ENCODE measurements at regions not wholly inside any gene's neighbourhood (a gene's known extent, or its start where the extent isn't known, plus 50 kb on each side); places are given as distances from the start of the nearest gene placed in this dataset.
"Not testable (repeated sequence)": the region's sequence is repeated elsewhere in the genome, so short reads cannot be mapped to it uniquely, and the experiment has no call there.

DNA sequence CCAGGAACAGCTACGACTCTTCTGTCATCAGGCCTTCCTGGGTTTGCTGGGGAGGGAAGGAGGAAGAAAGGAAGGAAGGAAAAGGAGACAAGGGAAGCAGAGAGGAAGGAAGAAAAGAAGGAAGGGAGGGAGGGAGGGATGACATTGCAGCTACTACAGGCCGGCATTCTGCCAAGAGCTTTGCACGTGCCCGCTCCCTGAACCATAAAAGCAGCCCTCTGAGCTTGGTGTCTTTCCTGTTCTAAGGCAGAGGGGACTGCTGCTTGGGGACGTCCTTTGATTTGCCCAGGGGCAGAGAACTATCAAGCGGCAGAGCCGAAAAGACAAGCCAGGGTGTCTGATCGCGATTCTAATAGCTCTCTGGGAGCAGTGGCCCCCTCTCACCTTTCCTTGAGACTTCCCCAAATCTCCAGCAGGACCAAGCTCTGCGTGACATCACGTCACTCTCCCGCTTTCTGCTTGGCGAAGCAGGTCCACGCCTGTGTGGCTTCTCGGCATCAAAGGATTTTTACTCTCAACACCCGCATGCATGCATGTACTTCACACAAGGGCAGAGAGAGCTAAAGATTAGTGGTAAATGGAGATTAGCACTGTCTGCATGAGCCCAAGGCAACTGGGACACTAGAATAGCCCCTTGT, 167.8 kb upstream of the AUTS2 start:
- no peak for DNase-seq

DNA sequence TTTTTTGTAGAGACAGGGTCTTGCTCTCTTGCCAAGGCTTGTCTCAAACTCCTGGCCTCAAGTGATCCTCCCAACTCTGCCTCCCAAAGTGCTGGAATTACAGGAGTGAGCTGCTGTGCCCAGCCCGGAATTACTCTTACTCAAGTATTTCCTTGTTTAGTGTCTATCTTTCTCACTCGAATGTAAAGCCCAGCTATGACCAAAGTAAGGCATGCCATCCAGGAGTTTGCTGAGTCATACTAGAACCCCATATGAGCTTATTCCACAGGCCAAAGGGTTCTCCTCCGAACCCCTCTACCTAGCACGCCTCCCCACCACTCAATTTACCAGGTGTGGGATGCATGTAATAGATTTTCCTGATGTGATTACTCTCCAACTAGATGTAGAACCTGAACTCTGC, 166.6 kb upstream of the AUTS2 start:
- DNase-seq = no peak

DNA sequence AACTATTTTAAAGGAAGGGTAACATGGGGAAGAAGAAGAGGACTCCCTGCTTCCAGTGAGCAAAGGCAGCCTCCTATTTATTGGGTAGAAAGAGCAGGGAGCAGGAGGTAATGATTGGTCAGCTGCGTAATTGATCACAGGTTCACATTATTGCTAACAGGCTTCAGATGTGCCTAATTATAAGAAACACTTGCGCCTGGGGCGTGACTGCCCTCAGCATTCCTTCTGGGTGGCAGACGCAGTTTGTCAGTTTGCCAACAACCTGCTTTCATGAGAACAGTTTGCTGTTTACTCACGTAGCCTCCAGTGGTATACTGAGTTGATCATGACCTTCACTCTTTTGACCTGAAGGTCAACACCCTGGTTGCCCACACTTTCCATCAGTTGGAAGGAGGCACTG, 166.0 kb upstream of the AUTS2 start:
- not testable (repeated sequence) for DNase-seq

DNA sequence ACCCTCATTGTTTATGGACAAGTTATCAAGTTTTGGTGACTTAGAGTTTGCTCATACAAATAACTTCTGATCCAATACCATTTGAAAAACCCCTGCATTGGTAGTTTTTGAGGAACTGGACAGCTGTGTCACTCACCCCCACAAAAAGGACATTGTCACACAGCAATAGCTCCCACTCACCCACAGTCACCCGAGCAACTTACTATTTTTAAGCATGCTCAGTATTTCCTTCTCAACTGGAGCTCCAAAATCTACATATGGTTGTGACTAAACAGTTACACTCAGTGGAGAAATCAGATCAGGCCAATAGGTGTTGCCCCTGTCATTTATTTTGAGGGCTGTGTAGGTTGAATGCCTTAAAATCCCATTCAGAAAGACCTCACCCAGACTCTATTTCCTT, 165.2 kb upstream of the AUTS2 start:
- DNase-seq = no peak

DNA sequence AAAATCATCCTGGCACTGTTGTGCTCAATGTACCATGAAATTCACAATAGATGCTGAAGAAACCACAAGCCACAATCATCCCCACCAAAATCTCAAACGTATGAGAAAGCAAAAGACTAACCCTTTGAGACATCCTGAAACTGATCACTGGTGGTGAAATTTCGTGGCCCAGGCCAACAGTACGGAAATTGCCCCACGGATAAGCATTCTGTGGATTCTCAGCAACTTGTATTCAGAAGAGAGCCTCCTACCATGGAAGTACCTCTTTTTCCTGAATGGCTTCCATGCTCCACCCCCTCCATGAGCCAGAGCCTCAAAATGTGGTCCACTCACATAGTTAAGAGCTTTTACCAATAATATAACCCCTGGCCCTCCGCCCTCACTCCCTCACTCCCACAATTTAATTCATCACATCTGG, 163.9 kb upstream of the AUTS2 start:
- no peak for DNase-seq

DNA sequence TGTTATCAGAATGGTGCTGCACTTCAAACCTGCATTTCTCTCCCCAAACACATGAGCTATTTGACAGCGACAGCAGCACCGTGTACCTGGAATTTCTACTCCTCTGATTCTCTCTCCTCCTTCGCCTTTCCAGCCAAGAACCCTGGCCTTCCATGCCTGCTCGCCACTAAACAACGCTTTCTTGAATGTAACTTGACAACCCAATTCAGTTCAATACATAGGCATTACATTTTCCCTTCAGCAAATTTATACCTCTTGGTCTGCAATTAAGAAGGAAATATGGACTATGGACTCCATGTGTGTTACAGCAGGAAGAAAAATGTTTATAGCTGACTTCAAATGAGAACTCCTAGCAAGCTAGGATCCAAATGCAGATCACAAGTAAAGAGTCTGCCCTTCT, 162.6 kb upstream of the AUTS2 start:
- DNase-seq = no peak

DNA sequence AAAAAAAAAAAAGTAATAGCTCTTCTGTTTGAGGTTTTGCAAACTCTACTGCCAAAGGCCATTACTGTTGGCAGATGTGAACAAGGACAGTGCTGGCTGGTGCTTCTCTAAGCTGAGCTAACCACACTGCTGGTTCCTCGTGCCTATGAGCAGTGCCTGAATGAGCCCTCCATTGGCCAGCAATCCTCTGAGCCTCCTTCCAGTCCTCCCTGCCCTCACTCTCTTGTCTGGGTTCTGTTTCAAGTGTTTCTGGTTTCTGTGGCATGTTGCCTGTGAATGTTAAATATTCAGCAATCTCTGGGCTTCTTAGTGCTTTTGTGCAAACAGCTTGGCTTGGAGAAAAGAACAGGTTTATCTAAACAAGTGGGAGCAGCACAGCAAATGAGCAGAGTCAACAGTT, 161.3 kb upstream of the AUTS2 start:
- no peak for DNase-seq

DNA sequence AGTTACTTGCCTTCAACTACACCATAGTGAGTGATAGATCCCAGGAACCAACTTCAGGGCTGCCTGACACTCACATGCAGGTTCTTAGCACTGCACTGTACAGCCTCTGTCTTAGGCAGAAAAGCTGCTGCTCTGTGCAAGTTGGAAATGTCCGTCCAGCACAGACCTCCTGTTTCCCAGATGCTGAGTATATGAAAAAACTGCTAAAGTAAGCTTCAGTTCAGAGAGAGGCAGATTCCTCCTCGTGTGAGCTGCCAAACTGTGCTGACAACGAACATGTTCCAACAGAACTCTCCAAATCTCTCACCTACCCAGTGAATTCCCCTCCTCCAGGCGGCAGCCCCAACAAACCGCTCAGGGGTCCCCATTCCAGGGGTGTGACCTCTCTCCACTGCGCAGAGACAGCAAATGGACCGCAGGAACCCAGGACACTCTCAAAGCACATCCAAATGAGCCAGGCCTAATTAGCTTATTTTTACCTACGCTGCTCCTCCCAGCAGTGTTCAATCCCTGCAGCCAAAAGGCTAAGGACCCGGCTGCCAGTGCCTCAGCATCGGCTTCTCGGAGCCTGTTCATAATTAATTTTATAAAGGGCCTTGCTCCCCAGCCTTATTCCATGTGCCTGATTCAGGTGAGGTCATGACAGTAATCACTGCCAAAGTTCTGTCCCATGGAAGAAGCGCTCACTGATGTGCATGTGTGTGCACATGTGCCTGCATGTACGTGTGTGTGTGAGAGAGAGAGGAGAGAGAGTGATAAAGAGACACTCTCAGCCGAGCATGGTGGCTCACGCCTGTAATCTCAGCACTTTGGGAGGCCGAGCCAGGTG, 159.5 kb upstream of the AUTS2 start:
- DNase-seq = no peak

DNA sequence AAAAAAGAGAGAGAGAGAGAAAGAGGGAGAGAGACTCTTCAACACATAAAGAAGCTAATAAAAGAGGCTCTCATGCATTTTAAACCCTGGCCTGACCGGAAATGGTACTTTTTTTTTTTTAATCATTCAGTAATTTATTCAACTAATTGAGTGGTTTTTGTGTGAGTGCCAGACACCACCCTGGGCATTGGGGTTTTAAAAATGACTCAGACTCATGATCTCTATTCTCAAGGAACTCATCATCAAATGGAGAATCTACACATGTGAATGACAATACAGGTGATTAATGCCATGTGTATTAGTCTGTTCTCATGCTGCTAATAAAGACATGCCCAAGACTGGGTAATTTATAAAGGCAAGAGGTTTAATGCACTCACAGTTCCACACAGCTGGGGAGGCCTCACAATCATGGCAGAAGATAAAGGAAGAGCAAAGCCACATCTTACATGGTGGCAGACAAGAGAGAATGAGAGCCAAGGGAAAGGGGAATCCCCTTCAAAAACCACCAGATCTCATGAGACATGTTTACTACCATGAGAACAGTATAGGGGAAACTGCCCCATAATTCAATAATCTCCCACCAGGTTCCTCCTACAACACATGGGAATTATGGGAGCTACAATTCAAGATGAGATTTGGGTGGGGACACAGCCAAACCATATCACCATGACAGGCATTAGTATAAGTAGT, 158.5 kb upstream of the AUTS2 start:
- no peak for DNase-seq

DNA sequence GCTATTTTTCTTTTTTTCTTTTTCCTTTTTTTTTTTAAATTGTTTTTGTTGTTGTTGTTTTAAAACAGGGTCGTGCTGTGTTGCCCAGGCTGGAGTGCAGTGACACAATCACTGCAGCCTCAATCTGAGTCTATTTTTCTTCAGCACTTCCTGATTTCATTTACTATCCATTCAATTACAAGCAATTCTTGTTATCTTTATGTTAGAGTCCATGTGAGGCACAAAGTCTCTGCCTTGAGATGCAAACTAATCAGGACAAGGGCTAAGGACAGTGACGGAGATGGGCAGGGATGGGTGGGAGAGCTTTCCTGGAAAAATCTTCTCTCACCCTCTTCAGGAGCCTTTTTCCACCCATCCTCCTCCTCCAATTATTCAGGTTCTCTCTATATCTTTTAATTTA, 157.3 kb upstream of the AUTS2 start:
- no peak for DNase-seq

DNA sequence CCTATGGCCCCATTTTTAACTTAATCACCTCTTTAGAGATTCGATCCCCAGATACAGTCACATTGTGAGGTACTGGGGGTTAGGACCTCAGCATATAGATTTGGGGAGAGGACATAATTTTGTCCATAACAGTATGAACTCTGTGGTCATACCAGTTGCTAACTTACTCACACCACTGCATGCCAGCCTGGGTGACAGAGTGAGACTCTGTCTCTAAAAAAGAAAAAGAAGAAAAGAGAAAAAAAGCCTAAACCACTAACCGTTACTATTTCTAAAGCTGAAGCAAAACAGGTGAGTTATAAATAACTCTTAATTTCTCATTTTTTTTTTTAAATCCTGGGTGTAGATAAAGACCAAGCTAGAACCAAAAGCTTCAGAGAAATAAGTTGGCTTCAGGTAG, 155.1 kb upstream of the AUTS2 start:
- DNase-seq = no peak

DNA sequence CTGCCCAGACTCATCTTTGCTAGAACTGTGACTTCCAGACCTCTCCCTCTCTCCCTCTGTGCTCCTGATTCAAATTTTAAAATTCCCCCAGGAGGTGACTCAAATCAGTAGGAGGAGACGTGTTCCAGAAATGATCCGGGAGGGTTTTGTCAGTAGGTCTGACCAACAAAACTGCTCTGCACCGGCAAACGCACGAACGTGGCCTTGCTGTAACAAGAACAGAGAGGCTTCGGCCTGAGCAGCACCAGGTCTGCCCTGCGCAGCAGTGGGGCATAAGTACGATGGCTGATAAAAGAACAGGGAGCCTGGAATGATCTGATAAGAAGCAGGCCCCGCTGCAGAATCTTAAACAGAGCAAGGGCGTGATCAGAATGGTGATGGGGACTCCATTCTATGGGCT, 152.7 kb upstream of the AUTS2 start:
- no peak for DNase-seq

DNA sequence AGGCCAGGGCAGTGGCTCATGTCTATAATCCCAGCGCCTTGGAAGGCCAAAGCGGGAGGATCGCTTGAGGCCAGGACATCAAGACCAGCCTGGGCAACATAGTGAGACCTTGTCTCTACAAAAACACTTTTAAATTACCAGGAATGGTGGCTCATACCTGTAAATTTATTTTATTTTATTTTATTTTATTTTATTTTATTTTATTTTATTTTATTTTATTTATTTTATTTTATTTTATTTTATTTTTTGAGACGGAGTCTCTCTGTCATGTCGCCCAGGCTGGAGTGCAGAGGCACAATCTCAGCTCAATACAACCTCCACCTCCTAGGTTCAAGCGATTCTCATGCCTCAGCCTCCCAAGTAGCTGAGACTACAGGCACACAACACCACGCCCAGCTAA, 152.1 kb upstream of the AUTS2 start:
- DNase-seq = not testable (repeated sequence)

DNA sequence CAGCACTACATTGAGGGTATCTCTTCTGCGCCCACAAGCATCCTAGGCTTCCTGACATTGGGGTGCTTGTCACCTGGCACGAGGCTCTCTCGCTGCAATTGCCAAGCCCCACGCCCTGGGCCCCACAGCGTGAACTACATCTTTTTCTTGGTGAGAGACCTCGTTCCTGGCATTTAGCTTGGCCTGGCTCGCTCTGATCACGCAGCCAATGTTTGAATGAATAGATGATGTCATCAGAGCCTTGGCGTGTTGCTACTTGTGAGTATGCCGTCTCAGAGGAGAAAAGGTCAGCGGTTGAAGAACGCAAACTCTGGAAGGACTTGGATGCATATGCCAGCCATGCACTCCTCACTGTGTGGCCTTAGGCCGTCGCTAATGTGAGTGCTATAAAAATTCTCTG, 150.2 kb upstream of the AUTS2 start:
- DNase-seq = no peak

DNA sequence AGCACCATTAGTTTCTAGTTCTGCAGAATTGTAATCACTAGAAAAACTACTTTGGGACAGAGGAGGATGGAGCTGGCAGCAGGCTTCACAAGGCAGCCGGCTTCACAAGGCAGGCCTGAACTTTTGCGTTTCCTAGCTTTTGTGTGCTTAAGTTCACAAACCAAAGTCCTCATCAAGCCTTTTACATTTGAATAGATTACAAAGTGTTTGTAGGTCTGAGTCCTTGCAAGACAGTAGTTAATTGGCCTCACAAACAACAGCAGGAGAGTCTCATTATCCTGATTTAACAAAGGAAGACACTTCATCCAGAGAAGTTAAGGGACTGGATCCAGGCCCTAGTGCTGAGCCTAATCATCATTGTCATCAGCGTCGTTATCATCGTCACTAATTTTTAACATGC, 147.8 kb upstream of the AUTS2 start:
- DNase-seq = no peak

DNA sequence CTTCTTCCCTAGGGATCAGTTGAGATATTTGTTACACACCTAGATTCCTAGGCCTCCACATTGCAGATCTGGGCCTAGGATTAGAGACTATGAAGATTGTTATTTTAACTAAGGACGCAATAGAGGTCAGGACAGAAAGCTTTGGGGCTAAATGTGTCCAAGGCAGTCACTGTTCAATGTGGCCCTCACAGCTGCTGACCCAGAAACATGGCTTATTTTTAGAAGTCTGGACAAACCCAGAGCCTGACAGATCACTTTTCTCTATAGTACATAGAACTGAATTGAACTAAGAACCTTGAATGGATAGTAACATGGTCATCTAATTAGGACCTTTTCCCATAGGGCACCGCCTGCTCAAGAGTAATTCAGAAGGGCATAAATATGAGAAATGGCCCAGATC, 146.6 kb upstream of the AUTS2 start:
- DNase-seq = no peak

DNA sequence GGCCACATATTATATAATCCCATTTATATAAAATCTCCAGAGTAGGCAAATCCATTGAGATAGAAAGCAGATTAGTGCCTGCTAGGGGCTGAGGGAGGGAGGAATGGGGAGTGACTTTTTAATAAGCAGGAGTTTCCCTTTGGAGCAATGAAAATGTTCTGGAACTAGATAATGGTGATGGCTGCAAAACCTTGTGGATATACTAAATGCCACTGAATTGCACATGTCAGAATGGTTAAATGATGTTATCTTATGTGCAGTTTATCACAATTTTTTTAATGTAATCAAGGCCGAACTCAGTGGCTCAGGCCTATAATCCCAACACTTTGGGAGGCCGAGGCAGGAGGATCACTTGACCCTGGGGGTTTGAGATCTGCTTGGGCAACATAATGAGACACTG, 145.5 kb upstream of the AUTS2 start:
- DNase-seq = no peak

DNA sequence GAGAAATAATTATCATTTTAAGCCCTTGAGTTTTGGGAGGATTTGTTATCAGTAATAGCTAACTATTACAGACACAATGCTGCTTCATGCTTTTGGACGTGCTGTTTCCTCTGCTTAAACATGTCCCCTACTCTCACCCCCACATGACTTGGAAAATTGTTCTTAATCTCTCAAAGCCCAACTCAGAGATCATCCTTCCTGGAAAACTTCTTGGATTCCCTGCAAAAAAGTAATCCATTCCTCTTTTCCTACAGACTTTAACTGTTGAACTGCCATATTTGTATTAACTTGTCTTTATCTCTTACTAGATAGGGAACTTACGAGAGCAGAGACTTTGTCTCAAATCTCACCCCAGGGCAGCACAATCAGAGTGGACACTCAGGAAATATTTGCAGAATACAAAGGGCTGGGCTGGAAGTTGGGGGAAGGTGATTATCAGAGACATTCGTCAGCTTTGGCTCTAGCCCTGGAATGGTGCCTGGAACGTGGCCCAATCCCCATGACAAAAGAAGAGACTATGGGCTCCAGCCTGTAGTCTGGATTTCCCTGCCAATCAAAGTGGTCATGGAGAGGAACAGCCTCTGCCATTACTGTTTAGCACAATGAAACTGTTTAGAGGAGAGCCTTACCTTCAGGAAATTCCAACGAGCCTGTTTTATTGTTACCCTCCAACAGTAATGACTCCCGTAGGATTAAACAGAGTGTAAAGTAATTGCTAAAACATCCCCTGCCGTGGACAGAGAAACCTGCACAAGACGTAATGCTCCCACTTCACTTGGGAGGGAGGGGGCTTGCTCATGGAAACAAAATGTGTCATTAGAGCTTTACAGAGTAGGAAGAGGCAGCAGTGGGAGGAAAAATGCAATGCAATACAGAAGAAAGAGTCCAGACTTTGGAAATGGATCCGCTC, 140.4 kb upstream of the AUTS2 start:
- no peak for DNase-seq

DNA sequence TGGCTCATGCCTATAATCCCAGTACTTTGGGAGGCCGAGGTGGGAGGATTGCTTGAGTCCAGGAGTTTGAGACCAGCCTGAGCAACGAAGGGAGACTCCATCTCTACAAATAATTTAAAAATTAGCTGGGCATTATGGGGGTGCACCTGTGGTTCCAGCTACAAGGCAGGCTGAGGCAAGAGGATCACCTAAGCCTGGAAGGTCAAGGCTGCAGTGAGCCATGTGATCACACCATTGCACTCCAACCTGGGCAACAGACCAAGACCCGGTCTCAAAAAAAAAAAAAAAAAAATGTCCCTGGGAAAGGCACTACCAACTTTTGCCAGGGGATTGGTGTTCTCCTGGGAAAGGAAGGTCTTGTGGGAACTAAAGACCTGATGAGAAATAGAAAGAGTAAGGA, 134.2 kb upstream of the AUTS2 start:
- DNase-seq = no peak

DNA sequence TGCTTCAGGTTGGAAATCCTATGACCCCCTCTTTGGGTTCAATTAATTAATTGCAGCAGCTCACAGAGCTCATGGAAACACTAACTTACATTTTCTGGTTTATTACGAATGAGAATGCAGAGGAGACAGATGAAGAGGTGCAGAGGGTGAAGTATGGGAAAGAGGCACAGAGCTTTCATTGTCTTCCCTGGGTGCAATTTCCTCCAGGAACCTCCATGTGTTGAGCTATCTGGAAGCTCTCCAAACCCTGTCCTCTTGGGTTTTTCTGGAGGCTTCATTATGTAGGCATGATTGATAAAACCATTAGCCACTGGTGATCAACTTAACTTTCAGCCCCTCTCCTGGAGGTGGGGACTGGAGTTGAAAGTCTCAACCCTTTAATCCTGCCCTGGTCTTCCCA, 133.0 kb upstream of the AUTS2 start:
- DNase-seq = no peak

DNA sequence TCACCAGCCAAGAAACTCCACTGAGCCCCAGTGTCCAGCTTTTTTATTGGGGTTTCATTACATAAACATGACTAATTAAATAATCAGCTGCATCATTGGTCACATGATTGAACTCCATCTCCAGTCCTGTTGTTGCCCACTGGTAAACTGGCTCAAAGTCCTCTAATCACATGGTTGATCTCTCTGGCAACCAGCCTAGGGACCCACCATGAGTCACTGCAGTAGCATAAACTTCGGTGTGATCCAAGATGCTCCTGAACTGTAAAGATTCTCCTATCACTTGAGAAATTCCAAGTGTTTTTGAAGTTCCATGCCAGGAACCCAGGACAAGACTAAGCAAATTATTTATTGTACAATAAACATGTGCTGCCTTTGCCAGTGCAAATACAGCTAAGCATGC, 130.4 kb upstream of the AUTS2 start:
- DNase-seq = no peak

DNA sequence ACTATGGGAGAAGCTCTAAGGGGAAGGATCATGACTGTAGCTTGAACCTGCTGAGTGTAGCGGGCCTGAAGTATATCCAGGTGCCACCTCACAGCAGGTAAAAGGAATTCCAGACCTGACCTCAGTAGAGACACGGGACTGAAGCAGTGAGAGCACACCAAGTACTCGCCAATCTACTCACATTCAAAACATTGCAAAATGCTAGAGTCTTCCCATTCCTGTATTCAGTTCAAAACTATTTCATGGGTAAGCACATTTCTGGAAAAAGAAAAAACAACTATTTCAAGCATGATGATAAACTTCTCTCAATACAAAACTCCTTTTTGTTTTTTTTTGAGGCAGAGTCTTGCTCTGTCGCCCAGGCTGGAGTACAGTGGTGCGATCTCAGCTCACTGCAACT, 121.9 kb upstream of the AUTS2 start:
- no peak for DNase-seq

DNA sequence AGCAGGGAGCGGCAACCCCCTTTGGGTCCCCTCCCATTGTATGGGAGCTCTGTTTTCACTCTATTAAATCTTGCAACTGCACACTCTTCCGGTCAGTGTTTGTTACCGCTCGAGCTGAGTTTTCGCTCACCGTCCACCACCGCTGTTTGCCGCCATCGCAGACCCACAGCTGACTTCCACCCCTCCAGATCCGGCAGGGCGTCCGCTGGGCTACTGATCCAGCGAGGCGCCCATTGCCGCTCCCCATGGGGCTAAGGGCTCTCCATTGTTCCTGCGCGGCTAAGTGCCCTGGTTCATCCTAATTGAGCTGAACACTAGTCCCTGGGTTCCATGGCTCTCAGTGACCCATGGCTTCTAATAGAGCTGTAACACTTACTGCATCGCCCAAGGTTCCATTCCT, 115.6 kb upstream of the AUTS2 start:
- DNase-seq = no peak
